Activated T-helper 2 cell treated with anti-CD3 and anti-CD28 coated beads, Interferon-gamma antibody, Interleukin-2, Interleukin-4, amounts not matched to agents 10 μg/mL and 5 μg/mL and 100 μg/mL, durations not matched to agents 14 hours and 24 hours and 36 hours (primary cell): ENCODE measurements at regions not wholly inside any gene's neighbourhood (a gene's known extent, or its start where the extent isn't known, plus 50 kb on each side); places are given as distances from the start of the nearest gene placed in this dataset.
"Not testable (repeated sequence)": the region's sequence is repeated elsewhere in the genome, so short reads cannot be mapped to it uniquely, and the experiment has no call there.

Experiments used
- DNase-seq: peaks from one replicate; pipeline ENCODE4 v3.0.0; 2021; ENCODE audit warnings: low spot score
- H3K27ac Mint-ChIP-seq: one replicate; pipeline ENCODE4 v1.8.0; 2021; ENCODE audit warnings: mixed read lengths
- H3K27me3 Mint-ChIP-seq: one replicate; pipeline ENCODE4 v1.8.0; 2021; ENCODE audit warnings: low read depth, mixed read lengths
- H3K36me3 Mint-ChIP-seq: one replicate; pipeline ENCODE4 v1.8.0; 2021; ENCODE audit warnings: low read depth, mixed read lengths
- H3K4me1 Mint-ChIP-seq: one replicate; pipeline ENCODE4 v1.8.0; 2021; ENCODE audit warnings: low read depth, mixed read lengths
- H3K4me3 Mint-ChIP-seq: one replicate; pipeline ENCODE4 v1.8.0; 2021; ENCODE audit warnings: low read depth, mild to moderate bottlenecking, moderate library complexity, mixed read lengths
- H3K9me3 Mint-ChIP-seq: one replicate; pipeline ENCODE4 v1.8.0; 2021; ENCODE audit warnings: mixed read lengths
- intact Hi-C: fragments of 100-400 bp; cut with micrococcal nuclease; formaldehyde crosslinking; loops from one replicate; pipeline ENCODE4 v1.15.1; 2023

DNA sequence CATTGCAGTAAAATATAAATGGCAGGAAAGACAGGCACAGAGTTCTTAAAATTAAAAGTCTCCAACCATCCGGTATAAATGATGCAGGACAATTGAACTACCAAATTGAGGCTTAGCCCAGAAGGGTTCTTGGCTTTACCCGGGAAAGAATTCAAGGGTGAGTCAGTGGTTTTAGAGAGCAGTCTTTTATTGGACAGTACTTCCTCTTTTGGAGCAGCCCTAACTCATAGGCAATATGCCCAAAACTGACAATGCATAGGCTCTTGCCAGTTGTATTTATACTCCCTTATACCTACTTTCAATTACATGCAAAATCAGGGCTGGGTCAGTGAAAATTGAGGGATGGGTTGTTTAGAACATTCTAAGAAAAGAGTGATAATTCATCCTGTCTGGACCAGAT, 1628.9 kb upstream of the PRMT6 start:
- Mint-ChIP-seq H3K4me1 (no peaks in the 10 kb centered on the region), H3K36me3 (no peaks in the 10 kb centered on the region), H3K9me3 (peaks cover 12% of the 10 kb centered on the region), H3K27me3 (no peaks in the 10 kb centered on the region), H3K4me3 (no peak overlapping the region), H3K27ac (no peak overlapping the region)
- no peak for DNase-seq
- intact Hi-C loops = no loop called here

DNA sequence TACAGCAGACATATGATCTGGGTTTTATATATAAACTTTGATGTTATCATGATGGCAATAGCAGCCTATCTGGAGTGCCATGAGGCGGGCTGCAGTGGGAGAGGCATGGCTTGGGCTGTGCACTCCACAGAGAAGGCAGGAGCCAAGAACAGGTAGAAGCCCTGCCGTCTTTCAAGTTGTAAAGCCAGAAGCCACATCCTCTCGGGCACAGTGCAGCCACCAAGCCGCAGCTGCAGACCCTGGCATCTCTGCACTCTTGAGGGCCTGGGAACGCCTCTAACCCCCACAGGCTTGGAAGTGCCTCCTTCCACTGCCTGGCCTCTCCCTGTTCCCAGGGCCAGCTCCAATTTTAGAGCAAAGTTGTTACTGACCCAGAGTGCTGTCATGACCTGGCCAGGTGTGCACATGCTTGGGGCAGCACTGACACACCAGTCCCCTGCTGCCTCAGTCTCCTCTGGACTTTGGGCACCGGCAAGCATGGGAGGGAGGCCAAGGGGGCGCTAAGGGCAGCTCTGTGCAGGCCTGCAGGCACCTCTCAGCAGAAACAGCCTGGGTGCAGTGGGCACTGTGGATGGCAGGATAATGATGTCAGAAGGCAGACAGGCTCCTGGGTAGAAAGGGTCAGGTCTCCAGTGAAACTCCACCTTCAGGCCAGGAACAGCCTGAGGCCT, 1619.8 kb upstream of the PRMT6 start:
- DNase-seq = no peak
- Mint-ChIP-seq H3K4me3 (no peak overlapping the region), H3K27ac (no peak overlapping the region), H3K27me3 (no peaks in the 10 kb centered on the region), H3K4me1 (no peaks in the 10 kb centered on the region), H3K9me3 (peaks cover 25% of the 10 kb centered on the region), H3K36me3 (no peaks in the 10 kb centered on the region)
- intact Hi-C loops = no loop called here

- H3K36me3 Mint-ChIP-seq = no peaks in the 10 kb centered on the region
- H3K4me1 Mint-ChIP-seq = no peaks in the 10 kb centered on the region
- no peak for DNase-seq
- no peaks in the 10 kb centered on the region for H3K27me3 Mint-ChIP-seq
- H3K27ac Mint-ChIP-seq = no peak overlapping the region
- no peak overlapping the region for H3K4me3 Mint-ChIP-seq
- intact Hi-C loops = no loop called here
- peaks cover 25% of the 10 kb centered on the region for H3K9me3 Mint-ChIP-seq
Measured at GRCh38 chr1:105437847-105438246, 1618.6 kb upstream of the PRMT6 start.

DNA sequence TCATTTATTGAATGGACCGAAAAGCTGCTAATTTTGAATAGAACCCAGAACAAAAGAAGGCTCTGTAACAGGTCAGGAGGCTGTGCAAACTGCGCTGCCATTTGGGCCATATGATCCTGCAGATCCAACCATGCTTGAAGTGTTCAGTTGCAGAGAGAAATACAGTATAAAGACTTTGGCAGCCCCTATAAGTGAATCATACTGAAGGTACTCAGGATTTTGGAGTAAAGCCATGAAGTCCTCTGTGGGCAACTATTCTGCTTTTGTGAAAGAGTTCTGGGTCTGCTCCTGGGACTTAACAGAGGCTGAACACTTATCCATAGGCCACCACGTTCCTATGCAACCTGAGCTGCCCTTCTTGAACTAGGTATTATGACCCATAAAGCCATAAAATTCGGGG, 1613.6 kb upstream of the PRMT6 start:
- Mint-ChIP-seq H3K27me3 (no peaks in the 10 kb centered on the region), H3K27ac (no peak overlapping the region), H3K9me3 (peaks cover 36% of the 10 kb centered on the region), H3K4me3 (no peak overlapping the region), H3K4me1 (no peaks in the 10 kb centered on the region), H3K36me3 (no peaks in the 10 kb centered on the region)
- no peak for DNase-seq
- intact Hi-C loops = no loop called here

DNA sequence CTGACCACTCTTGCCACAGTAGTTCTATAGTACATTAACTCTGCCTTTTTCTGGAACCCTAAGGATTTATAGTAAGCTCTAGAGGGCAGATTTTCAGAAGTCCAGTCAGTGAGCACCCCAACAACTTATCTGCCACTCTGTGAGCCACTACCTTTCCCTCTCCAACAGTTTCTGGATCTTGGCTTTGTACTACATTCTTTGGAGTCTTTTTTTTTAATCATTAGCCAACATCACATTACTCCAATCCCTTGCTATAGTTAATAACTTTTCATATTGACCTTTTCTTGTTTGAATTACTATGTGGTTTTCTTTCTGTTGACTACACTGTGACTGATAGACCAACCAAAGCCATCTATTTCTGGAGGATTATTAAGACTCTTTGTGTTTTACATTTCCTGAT, 1596.7 kb upstream of the PRMT6 start:
- no peaks in the 10 kb centered on the region for H3K36me3 Mint-ChIP-seq
- intact Hi-C loops = no loop called here

DNA sequence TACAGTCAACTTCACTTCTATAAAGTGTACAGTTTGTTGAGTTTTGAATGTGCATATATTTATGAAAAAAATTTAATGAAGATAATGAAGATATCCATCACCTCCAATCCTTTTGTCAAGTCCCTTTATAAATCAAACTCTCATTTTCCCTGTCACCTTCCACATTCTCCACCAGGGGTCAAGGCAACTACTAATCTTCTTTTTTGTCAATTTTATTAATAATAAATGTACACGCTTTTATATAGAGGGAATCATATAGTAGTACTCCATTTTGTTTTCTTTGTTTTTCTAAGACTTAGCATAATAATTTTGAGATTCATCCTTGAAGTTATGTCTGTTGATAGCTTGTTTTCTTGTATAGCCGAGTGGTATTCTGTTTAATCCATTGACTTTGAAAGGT, 1594.2 kb upstream of the PRMT6 start:
- Mint-ChIP-seq H3K27ac (no peak overlapping the region), H3K36me3 (no peaks in the 10 kb centered on the region), H3K9me3 (peaks cover 34% of the 10 kb centered on the region), H3K27me3 (no peaks in the 10 kb centered on the region), H3K4me3 (no peak overlapping the region), H3K4me1 (no peaks in the 10 kb centered on the region)
- DNase-seq = no peak
- intact Hi-C loops = no loop called here

More for the DNA sequence above, 1596.7 kb upstream of the PRMT6 start:
- Mint-ChIP-seq H3K27ac (no peak overlapping the region), H3K4me3 (no peak overlapping the region), H3K27me3 (no peaks in the 10 kb centered on the region), H3K9me3 (peaks cover 26% of the 10 kb centered on the region), H3K4me1 (no peaks in the 10 kb centered on the region)
- DNase-seq = no peak

DNA sequence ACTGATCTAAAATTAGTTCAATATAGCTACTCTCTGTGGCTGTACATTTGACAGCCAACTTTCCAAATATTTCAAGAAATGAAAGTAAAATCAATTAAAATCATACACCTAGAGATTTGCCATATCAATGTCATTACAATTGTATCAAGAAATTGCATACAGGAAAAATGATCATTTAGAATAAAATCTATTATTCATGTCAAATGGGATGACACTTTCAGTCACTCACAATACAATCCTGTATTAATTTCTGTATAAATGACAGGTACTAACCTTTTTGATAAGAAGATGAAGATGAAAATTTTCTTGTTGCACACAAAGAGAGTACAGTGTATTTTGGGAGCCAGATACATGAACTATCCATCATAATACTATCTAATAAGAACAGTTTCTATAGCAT, 1588.9 kb upstream of the PRMT6 start:
- Mint-ChIP-seq H3K27me3 (no peaks in the 10 kb centered on the region), H3K9me3 (peaks cover 33% of the 10 kb centered on the region), H3K27ac (no peak overlapping the region), H3K4me3 (no peak overlapping the region), H3K4me1 (no peaks in the 10 kb centered on the region), H3K36me3 (no peaks in the 10 kb centered on the region)
- no peak for DNase-seq
- intact Hi-C loops = no loop called here

DNA sequence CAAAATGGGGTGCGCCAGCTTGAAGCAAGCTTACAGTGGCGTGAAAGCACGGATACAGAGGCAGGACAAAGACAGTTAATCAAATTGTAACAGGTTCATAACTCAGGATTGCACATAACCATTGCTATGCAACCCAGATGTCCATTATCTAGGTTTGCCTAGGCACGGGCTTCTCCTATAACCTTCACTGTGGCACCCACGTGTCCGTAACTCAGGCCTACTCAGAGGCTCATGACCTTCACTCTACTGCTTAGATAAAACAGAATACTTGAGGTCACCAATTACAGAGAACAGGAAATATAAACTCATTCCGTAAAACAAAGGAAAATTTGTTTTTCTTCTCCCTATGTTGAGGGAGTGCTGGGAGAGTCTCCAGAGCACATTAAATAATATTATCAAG, 1585.9 kb upstream of the PRMT6 start:
- intact Hi-C loops, DNase-seq, H3K27ac Mint-ChIP-seq, H3K36me3 Mint-ChIP-seq, H3K27me3 Mint-ChIP-seq, H3K4me3 Mint-ChIP-seq, H3K4me1 Mint-ChIP-seq: not testable (repeated sequence)
- H3K9me3 Mint-ChIP-seq = peaks cover 38% of the 10 kb centered on the region

GRCh38 chr1:105483436-105483835, 1573.0 kb upstream of the PRMT6 start:
- Mint-ChIP-seq H3K36me3 (no peaks in the 10 kb centered on the region), H3K4me3 (no peak overlapping the region), H3K27ac (no peak overlapping the region), H3K4me1 (no peaks in the 10 kb centered on the region), H3K9me3 (peaks cover 16% of the 10 kb centered on the region), H3K27me3 (no peaks in the 10 kb centered on the region)
- DNase-seq = no peak
- intact Hi-C loops = no loop called here

GRCh38 chr1:105485207-105485606, 1571.3 kb upstream of the PRMT6 start:
- Mint-ChIP-seq H3K4me1 (no peaks in the 10 kb centered on the region), H3K9me3 (peaks cover 22% of the 10 kb centered on the region), H3K4me3 (no peak overlapping the region), H3K36me3 (no peaks in the 10 kb centered on the region), H3K27ac (no peak overlapping the region), H3K27me3 (no peaks in the 10 kb centered on the region)
- intact Hi-C loops = no loop called here
- DNase-seq = no peak

GRCh38 chr1:105492921-105493320, 1563.6 kb upstream of the PRMT6 start:
- Mint-ChIP-seq H3K27ac (no peak overlapping the region), H3K27me3 (no peaks in the 10 kb centered on the region), H3K36me3 (no peaks in the 10 kb centered on the region), H3K4me3 (no peak overlapping the region), H3K9me3 (peaks cover 36% of the 10 kb centered on the region), H3K4me1 (no peaks in the 10 kb centered on the region)
- intact Hi-C loops = no loop called here
- no peak for DNase-seq

DNA sequence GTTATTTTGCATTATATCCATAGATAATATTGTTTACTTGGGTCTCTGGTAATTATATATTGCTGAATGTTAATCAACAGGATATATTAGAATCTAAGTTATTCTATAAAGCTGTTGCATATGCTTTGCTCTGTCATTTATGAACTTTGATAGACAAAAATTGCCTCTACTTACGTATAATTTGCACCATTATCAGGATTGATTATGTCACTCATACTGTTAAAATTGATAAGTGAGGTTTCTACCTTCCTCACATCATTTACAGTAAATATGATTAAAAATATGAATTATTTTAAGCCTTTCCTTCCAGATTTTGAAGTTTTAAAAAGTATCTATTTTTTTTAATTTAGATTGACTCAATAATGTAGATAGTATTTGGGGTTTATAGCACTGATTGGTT, 1540.4 kb upstream of the PRMT6 start:
- Mint-ChIP-seq H3K4me3 (no peak overlapping the region), H3K27me3 (no peaks in the 10 kb centered on the region), H3K27ac (no peak overlapping the region), H3K9me3 (peaks cover 13% of the 10 kb centered on the region), H3K36me3 (no peaks in the 10 kb centered on the region), H3K4me1 (no peaks in the 10 kb centered on the region)
- intact Hi-C loops = no loop called here
- DNase-seq = no peak

DNA sequence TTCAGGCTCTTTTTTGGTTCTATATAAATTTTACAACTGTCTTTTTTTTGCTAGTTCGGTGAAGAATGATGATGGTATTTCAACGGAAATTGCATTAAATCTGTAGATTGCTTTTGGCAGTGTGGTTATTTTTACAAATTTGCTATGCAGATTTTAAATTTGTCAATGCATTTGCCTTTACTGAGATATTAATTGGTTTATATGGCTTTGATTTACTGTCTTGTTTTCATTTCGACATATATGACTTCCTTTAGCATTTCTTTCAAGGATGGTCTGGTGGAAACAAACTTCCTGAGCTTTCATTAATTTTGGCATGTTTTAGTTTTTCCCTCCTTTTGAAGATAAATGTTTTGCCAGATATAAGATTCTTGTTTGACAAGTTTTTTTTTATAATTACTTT, 1522.5 kb upstream of the PRMT6 start:
- H3K9me3 Mint-ChIP-seq = peaks cover 50% of the 10 kb centered on the region
- no peaks in the 10 kb centered on the region for H3K27me3 Mint-ChIP-seq
- H3K27ac Mint-ChIP-seq = no peak overlapping the region
- intact Hi-C loops = no loop called here
- no peaks in the 10 kb centered on the region for H3K4me1 Mint-ChIP-seq
- H3K4me3 Mint-ChIP-seq = no peak overlapping the region
- H3K36me3 Mint-ChIP-seq = no peaks in the 10 kb centered on the region
- DNase-seq = no peak

GRCh38 chr1:105544475-105544874, 1512.0 kb upstream of the PRMT6 start:
- H3K36me3 Mint-ChIP-seq = no peaks in the 10 kb centered on the region
- H3K9me3 Mint-ChIP-seq = peaks cover 33% of the 10 kb centered on the region
- H3K4me1 Mint-ChIP-seq = no peaks in the 10 kb centered on the region
- H3K27me3 Mint-ChIP-seq = no peaks in the 10 kb centered on the region
- intact Hi-C loops = no loop called here
- no peak overlapping the region for H3K27ac Mint-ChIP-seq
- no peak overlapping the region for H3K4me3 Mint-ChIP-seq
- DNase-seq = no peak
